Umbilical cord (tissue), 1 donor: ENCODE measurements at regions not wholly inside any gene's neighbourhood (a gene's known extent, or its start where the extent isn't known, plus 50 kb on each side); places are given as distances from the start of the nearest gene placed in this dataset.
"Not testable (repeated sequence)": the region's sequence is repeated elsewhere in the genome, so short reads cannot be mapped to it uniquely, and the experiment has no call there.

Experiments
- DNase-seq: peaks from one replicate; pipeline ENCODE4 v3.0.0-alpha.2; 2015; ENCODE audit warnings: low spot score

DNA sequence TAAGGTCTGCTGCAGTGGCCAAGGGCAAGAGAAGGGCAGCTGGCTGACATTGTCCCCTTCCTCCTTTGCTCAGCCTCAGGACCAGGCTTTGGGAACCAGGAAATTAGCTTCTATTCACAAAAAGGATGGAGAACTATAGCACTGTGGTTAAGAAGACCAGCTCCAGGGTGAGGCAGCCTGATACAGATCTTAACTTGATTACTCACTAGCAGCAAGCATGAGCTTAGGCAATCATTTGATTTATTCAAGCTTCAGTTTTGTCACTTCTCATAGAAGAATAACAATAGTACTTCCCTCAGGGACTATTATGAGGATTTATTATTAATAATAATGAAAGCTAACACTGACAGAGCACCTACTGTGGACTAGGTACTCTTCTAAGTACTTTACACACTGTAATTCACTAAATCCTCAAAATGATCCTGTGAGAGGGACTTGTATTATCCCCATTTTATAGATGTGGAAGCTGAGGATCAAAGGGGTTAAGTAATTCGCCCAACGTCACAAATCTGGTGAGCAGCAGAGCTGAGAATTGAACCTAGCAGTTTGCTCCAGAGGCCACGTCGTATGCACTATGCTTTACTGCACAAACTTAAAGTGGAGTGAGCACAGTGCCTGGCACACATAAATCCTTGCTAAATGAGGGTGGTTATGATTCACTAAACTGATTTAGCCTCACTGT lies 130.4 kb upstream of the PAK3 start:
- DNase-seq = no peak

DNA sequence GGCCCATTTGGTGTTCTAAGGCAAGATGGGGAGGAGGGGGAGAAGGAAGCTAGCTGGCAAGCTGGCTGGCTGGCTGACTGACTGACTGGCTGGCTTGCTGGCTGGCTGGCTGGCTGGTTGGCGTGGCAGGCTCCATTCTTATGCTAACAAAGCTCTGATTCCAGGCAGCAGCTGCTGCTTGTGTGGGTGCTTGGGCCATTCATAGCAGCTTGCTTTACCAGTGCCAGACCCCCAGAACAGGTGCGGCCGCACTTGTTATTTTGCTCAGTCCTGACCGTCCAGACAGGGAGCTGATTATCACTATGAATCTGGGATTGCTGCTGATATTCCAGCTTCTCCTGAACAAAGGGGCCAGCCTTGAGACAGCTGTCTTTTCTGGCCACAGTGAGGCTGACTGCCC lies 131.2 kb upstream of the PAK3 start:
- DNase-seq = no peak

DNA sequence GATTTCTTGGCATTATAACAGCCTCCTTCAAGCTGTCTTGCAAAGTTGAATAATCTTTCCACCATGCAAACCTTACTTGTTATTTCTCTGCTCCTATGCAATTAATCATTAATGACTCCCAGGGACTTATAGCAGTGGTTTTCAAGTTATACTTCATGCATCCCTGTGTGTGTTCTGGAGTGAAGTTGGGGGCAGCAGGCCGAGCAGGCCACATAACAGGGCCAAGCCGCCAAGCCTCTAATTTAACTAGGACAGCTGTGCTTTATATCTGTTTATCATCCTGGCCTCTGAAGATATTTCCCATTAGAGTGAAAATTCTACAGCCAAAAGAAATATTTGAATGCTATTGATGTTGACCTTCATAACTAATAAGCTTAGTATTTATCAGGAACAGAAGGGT lies 133.5 kb upstream of the PAK3 start:
- no peak for DNase-seq

DNA sequence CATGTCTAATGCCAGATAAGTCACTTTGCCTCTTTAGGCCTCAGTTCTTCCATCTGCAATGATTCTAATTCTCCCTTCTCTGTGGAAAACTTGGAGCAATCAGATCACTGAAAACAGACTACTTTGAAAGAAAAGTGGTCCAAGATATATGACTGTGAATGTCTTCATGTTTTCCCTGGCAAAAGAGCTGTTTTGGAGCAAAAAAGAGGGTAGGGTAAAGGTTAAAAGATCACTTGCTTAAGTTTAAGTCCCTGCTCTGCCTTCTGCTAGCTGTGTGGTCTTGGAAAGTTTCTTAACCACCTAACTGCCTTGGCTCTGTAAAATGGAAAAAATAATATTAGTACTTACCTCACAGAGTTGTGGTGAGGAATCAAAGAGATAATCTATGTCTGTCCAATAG lies 140.3 kb upstream of the PAK3 start:
- no peak for DNase-seq

DNA sequence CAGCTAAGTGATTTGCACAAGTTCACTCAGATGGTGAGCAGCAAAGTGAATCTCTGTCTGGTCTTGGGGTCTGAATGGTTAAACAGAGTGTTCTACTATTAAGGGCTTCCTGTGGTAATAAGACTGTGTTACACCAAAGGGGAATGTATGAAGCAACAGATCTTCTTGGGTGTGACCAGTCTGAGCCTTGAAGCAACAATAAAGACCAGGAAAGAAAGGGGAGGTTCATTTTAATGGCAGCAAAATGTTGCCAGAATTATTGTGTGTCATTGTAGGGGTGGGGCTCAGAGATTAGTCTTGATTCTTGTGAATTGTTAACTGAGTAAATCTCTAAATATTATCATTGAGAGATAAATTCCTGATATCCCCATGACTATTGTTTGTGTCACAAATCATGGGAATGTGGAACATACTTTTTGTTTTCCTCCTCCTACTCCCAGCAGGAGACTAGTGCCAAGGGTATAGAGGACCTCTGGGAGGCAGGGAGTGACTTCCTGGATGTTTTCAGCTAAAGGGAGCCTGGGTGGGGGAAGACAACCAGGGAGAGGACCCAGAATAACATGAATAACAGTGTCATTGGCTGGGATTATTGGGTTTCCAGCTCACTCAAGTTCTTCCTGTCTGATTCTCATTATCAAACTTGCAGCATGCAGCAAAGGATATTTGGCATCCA lies 141.4 kb upstream of the PAK3 start:
- no peak for DNase-seq

DNA sequence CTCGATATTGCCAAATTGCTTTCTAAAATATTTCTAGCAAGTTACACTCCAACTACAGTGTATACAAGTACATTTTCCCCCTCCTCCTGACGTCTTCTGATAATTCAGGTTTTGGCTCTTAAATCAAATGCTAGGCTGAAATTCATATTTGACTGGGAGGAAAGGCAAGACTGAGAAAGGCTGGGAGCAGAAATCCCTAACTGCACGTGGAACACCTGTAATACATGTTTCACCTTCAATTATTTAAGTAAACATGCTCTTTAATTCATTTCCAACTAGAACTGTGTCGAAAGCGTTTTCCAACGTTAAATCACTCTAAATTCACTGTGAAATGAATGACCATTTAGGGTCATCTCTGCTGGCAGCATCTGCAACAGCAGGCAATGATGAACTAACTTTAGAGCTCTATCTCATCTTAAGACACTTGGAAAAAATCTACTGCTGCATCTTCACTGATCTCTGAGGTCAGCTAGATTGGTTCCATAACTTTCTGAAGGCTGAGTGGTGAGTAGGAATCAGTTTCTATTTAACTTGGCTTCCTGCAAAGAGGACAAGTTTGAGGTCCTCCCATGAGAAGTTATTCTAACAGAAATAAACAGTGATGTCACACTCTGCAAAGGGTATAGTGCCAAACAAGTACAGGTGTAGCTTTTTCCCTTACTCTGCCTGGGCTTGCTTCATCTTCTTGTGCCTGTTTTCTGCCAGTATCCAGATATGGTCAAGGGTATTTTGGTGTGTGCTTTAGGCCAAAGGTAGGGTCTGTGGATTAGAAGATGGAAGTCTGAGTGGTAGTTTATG lies 144.3 kb upstream of the PAK3 start:
- no peak for DNase-seq

DNA sequence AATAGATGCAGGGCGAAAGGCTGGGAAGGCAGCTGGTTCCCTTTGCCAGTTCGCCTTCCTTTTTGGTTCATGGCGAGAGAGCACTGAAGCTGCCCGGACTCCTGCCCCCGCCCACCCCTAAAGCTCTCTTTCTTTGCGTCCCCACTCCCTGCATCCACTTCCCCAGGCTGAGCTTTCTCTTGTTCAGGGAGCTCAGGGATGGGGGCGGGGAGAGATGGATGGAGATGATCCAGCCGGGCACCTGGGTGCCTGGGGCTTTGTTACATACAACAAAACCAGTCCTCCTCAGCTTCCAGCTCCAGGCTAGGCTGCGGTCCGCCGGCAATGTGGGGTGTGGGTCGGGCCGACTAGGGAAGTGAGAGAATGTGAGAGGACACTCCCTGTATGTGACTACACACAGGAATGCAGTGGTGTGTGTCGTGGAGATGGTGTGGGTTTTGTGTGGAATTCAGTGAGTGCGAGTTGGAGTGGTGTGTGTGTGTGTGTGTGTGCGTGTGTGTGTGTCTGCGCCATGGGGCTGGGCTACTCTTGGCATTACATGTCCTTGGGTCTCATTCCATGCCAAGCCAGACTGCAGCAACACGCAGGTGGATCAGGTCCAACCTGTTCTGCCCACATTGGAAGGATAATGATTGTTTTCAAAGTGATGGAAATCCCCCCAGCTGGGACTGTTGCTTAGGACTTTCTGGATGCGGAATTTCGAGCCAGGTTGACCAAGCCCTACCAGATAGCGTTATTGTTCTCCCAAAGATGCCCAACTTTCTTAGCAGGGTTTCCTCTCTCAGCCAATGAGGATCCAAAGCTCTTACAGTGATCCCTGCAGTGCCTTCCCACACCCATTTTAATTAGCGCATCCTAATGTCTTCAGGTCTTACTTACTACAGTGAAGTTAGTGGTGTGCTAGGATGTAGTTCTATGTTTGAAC lies 149.4 kb upstream of the CHRDL1 start:
- DNase-seq = no peak

DNA sequence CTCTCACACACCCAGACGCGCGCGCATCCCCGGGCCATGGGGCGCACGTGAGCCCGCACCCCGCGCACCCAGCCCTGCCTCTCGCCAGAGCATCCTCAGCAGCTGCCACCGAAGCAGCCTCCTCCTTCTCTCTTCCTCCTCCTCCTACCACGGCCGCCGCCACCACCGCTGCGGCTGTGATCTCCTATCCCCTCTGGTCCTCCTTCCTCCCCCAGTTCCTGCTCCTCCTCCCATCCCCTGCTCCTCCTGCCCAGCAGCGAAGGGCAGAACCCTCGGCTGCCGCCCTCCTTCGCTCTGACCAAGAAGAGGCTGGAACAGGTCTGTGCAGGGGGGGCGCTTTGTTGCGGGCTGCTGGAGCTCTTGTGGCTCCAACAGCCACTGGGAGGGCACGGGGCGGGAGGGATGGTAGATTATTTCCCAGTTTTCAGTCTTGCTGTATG lies 148.7 kb upstream of the CHRDL1 start:
- DNase-seq = no peak

DNA sequence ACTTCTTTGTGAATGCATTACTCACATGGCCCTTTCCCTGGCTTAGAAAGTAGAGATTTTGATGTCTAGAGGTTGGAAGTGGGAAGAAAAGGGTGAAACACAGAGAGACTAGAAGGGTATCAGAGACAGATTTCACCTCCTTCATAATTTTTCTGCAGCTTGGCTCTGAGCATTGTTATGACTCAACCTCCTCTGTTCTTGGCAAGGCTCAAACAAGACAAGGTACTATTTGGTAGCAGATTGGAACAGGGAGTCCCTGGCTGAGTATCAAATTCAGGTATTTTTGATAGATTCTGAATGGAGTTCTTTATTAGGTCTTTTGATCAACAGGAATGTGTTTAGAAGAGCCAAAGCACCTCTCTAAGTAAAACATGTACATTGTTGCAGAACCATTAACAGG lies 146.3 kb upstream of the CHRDL1 start:
- DNase-seq = no peak

DNA sequence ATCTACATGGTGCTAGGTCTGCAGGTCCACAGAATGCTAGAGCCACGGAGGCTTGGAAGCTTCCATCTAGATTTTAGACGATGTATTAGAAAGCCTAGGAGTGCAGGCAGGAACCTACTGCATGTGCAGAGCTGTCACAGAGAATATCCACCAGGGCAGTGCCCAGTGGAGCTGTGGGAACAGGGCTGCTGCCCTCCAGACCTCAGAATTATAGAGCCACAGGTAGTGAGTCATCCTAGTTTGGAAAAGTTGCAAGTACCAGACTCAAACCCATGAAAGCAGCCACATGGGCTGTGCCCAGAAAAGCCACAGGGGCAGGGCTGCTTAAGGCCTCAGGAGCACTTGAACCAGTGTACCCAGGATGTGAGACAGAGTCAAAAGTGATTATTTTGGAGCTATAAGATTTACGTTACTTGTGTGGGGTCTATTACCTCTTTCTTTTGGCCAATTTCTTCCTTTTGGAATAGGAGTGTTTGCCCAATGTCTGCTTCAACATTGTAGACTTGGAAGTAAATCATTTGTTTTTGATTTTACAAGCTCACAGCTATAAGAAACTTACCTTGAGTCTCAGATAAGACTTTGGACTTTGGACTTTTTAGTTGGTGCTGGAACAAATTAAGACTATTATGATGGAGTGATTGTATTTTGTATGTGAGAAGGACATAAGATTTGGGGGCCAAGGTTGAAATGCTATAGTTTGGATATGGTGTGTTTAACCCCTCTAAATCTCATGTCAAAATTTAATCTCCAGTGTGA lies 143.5 kb upstream of the CHRDL1 start:
- DNase-seq = no peak

DNA sequence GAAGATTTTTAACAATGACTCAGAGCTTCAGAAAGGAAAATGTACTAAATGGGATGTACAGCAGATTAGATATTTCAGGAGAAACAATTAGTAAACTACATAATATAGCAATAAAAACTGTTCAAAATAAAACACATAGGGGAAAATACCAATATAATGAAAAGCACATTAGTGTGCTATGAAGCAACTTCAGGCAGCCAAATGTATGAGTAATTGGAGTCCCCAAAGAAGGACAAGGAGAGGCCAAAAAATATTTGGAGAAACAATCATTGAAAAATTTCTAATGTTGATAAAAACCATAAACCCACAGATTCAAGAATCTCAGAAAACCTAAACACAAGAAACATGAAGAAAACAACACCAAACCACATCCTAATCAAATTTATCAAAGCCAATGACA lies 129.3 kb upstream of the CHRDL1 start:
- no peak for DNase-seq

DNA sequence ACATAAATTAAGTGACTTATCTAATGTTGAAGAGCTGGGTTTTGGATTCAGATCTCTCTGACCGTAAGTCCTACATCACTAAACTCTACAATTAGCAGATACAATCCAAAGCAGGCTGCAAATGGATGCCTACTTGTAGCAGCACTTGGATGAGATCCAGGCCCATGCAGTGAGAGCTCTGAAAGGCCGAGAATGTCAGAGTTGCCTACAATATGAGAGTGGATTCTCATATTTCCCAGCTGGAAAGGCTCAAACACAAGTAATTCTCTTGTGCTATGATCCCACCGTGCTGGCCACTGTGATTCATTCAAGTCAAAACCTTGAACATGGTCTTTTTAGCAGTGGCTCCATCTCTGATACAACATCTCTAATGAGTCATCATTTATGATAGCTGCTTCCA lies 125.4 kb upstream of the CHRDL1 start:
- no peak for DNase-seq

DNA sequence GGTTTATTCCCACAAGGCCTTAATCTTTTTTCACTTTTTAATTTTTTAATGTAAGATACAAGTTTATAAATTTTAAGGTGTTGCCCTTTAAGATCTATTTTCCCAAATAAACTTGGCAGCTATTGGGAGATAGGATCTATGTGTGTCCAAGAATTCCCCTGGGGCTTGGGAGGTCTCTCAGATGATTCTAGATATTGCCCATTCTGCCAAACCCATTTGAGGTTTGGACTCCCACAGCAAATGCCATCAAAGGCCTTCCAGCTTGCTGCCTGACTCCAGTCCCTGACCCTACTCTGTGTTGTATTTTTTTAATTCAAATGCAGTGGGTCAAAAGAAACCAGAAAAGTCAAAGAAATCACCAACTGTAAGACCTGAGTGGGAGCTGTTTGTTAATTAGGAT lies 120.0 kb upstream of the CHRDL1 start:
- no peak for DNase-seq

DNA sequence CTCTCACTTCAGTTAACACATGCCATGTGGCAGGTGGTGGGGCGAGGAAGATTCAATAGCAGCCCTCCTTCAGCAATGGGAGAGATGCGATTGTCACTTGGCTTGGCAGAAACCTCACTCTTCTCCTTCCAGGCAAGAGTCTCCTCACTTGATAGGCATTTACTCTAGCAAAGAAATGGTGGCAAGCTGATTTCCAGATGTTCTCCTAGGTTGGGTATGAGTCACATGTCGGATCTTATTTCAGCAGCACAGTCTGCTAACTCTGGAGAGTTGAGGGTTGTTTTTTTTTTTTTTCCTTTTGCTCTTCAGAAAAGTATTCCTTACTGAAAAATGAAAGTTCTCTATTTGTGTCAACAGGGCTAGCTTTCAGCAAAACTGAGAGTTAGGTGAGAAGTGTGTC lies 119.5 kb upstream of the CHRDL1 start:
- DNase-seq = peak; percentile 22

DNA sequence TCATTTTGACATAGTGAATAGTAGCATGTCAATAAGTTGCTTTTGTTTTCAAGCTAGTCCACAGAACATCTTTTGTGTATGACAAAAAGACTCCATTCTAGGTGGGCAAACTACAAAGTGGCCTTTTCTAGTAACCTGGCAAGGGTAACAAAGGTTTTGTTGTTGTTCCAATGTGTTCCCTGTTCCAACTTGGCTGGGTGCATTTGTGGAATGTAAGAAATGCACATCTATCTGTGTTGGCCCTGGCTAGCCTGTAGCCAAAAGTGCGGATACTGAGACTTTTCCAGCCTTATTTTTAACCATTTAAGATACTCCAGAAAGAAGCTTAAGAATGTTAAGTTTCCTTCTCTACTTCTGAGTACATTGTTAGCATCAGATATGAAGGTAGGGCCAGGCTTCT lies 118.7 kb upstream of the CHRDL1 start:
- DNase-seq = no peak

DNA sequence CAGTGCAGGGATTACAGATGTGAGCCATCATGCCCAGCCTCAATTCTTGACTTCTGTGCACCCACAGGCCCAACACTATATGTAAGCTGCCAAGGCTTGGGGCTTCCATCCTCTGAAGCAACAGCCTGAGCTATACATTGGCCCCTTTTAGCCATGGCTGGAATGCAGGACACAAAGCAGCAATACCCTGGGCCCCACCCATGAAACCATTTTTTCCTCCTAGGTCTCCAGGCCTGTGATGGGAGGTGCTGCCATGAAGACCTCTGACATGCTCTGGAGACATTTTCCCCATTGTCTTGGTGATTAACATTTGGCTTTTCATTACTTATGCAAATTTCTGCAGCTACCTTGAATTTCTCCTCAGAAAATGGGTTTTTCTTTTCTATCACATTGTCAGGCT lies 109.1 kb upstream of the CHRDL1 start:
- DNase-seq = not testable (repeated sequence)

DNA sequence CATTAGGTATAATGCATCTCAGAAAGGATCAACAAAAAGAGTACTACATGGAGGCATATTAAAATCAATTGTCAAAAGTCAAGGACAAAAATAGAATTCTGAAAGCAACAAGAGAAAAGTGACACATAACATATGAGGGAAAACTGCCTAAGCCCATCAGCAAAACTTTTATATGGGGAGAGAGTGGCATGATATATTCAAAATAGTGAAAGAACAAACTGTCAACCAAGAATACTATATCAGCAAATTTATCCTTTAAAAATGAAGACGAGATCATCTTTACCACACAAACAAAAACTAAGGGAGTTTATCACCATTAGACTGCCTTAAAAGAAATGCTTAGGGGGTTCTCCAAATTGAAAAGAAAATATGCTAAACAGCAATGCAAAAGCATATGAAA lies 86.4 kb upstream of the CHRDL1 start:
- no peak for DNase-seq

DNA sequence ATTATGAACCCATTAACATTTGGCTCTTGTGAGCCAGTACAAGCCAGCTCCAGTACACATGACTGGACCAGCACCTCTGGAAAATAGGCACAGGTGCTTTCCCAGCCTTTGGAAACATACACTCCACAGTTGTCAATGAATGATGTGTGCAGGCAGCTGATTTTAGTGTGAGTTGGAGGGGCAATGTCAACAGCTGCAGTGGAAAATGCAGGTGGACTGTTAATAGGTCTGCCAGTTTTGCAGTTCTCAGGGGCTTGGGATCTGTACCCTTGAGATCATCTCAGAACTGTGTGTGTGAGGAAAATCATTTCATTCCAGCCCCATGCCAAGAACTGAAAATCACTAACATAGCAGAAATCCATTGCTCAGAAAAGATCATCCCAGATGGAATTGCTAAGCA lies 81.7 kb upstream of the CHRDL1 start:
- DNase-seq = no peak

DNA sequence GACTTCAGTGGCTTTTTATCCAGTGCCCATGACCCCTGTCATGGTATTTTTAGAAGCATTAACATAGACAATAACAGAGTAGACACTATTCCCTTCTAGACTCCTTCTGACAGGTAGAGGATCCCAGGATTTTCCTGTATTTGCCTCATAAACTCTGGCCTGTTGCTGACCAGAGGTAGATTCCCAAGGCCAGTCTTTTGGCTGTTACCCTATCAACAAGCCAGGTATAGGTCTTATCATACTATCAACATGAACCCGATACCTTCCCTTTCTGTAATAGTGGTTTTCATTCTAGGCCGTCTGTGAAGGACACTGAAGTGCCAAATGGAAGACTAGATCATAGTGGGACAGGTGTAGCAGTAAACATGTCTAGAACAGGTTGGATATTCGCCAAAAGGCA lies 76.2 kb upstream of the CHRDL1 start:
- DNase-seq = no peak

DNA sequence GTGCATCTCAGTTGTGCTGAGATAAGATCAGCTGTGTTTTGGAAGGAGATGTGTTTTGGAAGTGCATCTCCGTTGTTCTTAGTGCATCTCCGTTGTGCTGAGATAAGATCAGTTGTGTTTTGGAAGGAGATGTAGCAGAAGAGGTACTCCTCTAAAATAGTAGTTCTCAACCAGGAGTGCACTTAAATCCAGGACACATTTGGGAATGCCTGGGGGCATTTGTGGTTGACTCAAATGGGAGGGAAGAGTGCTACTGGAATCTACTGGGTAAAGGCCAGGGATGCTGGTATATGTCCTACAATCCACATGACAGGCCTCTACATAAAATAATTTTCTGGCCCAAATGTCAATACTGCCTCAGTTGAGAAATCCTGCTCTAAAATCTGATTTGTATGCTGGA lies 70.8 kb upstream of the CHRDL1 start:
- no peak for DNase-seq

DNA sequence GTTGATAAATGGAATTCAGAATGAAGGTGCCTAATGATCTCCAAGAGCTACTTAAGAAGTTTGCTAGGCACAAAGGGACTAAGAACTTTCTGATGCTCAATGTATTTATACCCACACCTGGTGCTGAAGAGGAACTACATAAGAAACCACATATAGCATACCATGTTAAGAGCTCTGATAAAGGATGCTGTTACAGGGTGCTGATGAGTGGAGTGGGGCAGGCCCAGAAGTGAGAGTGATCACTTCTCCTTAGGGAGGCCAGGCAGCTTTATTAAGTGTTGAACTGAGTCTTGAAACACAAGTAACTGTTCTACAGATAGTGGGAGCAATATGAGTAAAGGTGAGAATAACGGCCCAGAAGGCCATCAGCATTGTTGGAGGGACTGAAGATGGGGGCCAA lies 68.3 kb upstream of the CHRDL1 start:
- no peak for DNase-seq
